ENCODE measurements at regions not wholly inside any gene's neighbourhood (a gene's known extent, or its start where the extent isn't known, plus 50 kb on each side); places are given as distances from the start of the nearest gene placed in this dataset.
"Not testable (repeated sequence)": the region's sequence is repeated elsewhere in the genome, so short reads cannot be mapped to it uniquely, and the experiment has no call there.

DNA sequence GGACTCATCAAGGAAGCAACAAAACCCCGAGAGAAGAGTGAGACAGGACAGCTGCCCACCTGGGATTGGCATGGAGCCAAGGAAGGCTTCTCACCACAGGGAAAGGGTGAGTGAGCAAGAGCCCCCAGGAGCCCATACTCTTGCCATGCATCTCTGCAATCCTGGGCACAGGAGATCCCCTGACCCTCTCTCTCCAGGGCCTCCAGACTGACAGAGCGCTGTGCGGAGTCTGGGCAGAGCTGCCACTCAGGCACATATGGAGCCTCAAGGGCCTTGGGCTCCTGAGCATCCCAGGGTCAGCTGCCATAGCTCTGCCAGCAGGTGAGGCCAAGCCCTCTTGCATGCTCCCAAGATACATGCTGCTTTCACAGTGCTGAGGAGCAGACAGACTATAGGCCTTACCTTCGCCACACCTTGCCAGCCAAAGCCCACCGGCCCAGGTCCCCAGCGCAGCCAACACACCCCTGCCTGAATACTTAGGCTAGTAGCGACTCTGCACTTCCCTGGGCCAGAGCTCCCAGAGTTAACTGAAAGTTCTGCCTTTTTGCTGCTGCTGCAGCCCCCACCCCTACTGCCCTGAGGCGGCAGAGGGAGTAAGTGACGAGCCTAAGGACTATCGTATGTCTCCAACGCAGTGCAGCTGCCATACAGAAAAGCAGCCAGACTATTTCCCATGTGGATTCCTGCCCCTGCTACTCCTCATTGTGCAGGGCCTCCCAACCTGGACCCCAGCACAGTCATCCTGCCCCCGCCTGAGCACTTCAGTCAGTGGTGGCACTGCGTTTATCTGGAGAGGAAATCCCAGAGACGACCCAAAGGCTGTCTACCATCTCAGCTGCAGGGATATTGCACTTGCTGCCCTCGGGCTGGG, 251.6 kb downstream of the SPATA31A6 start:
- TF ChIP-seq, protein P1, sequence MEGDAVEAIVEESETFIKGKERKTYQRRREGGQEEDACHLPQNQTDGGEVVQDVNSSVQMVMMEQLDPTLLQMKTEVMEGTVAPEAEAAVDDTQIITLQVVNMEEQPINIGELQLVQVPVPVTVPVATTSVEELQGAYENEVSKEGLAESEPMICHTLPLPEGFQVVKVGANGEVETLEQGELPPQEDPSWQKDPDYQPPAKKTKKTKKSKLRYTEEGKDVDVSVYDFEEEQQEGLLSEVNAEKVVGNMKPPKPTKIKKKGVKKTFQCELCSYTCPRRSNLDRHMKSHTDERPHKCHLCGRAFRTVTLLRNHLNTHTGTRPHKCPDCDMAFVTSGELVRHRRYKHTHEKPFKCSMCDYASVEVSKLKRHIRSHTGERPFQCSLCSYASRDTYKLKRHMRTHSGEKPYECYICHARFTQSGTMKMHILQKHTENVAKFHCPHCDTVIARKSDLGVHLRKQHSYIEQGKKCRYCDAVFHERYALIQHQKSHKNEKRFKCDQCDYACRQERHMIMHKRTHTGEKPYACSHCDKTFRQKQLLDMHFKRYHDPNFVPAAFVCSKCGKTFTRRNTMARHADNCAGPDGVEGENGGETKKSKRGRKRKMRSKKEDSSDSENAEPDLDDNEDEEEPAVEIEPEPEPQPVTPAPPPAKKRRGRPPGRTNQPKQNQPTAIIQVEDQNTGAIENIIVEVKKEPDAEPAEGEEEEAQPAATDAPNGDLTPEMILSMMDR (IDR thresholded peaks at IDR 0.05), result not testable (repeated sequence)
- not testable (repeated sequence) for TF ChIP-seq POLR2A (IDR thresholded peaks at IDR 0.05)

Data from esophagus squamous epithelium (tissue), 4 donors.